ENCODE measurements at regions not wholly inside any gene's neighbourhood (a gene's known extent, or its start where the extent isn't known, plus 50 kb on each side); places are given as distances from the start of the nearest gene placed in this dataset.

DNA sequence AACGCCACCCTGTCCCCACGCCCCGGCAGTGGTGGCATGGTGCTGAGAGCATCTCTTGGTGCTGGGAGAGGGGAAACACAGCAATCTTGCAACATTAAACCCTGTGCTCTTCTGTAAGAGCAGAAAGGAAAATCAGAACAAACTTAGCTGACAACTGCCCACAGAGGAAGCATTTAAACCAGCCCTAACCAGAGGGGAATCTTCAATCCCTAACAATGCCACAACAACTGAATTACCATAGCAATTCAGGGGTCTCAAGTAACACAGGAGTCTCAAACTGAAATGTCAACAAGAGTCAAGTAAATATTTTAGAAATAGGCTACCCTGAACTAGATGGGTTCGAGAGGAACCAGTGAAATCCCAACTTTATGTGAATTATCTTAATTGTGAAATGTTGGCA, 1983.6 kb downstream of the NCAM2 start:
- Histone ChIP-seq H3K27ac (ENCODE audit: low read length) (no peak overlapping the region), H3K4me3 (ENCODE audit: low read depth in 2 of 2, low read length in 2 of 2) (no peak overlapping the region), H3K4me1 (ENCODE audit: control insufficient read depth, insufficient read depth, low read length) (no peaks in the 10 kb centered on the region), H3K9me3 (ENCODE audit: control insufficient read depth, insufficient read depth, low read depth, low read length) (no peaks in the 10 kb centered on the region), H3K27me3 (ENCODE audit: control insufficient read depth, insufficient read depth, low read length) (no peaks in the 10 kb centered on the region), H3K36me3 (ENCODE audit: control insufficient read depth, insufficient read depth, low read length) (no peaks in the 10 kb centered on the region)
- POLR2A ChIA-PET = no interaction called here
- intact Hi-C loops (cut with micrococcal nuclease; ENCODE audit: unreplicated experiment) = no loop called here
- no peak for DNase-seq (ENCODE audit: low read depth, low spot score)
- TF ChIP-seq POLR2AphosphoS5 (IDR thresholded peaks at IDR 0.05; ENCODE audit: low read depth, low read length) (no peak), SIN3A (IDR thresholded peaks at IDR 0.05; ENCODE audit: borderline replicate concordance, insufficient read depth, low read depth, low read length) (no peak), TCF7L2 (IDR thresholded peaks at IDR 0.05; ENCODE audit: low read depth, low read length) (no peak)
- TF ChIP-seq, protein P1, sequence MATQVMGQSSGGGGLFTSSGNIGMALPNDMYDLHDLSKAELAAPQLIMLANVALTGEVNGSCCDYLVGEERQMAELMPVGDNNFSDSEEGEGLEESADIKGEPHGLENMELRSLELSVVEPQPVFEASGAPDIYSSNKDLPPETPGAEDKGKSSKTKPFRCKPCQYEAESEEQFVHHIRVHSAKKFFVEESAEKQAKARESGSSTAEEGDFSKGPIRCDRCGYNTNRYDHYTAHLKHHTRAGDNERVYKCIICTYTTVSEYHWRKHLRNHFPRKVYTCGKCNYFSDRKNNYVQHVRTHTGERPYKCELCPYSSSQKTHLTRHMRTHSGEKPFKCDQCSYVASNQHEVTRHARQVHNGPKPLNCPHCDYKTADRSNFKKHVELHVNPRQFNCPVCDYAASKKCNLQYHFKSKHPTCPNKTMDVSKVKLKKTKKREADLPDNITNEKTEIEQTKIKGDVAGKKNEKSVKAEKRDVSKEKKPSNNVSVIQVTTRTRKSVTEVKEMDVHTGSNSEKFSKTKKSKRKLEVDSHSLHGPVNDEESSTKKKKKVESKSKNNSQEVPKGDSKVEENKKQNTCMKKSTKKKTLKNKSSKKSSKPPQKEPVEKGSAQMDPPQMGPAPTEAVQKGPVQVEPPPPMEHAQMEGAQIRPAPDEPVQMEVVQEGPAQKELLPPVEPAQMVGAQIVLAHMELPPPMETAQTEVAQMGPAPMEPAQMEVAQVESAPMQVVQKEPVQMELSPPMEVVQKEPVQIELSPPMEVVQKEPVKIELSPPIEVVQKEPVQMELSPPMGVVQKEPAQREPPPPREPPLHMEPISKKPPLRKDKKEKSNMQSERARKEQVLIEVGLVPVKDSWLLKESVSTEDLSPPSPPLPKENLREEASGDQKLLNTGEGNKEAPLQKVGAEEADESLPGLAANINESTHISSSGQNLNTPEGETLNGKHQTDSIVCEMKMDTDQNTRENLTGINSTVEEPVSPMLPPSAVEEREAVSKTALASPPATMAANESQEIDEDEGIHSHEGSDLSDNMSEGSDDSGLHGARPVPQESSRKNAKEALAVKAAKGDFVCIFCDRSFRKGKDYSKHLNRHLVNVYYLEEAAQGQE (IDR thresholded peaks at IDR 0.05; ENCODE audit: insufficient read depth in 1 of 2, low read depth in 2 of 2, low read length in 1 of 2) = no peak
- TF ChIP-seq, protein P2, sequence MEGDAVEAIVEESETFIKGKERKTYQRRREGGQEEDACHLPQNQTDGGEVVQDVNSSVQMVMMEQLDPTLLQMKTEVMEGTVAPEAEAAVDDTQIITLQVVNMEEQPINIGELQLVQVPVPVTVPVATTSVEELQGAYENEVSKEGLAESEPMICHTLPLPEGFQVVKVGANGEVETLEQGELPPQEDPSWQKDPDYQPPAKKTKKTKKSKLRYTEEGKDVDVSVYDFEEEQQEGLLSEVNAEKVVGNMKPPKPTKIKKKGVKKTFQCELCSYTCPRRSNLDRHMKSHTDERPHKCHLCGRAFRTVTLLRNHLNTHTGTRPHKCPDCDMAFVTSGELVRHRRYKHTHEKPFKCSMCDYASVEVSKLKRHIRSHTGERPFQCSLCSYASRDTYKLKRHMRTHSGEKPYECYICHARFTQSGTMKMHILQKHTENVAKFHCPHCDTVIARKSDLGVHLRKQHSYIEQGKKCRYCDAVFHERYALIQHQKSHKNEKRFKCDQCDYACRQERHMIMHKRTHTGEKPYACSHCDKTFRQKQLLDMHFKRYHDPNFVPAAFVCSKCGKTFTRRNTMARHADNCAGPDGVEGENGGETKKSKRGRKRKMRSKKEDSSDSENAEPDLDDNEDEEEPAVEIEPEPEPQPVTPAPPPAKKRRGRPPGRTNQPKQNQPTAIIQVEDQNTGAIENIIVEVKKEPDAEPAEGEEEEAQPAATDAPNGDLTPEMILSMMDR (IDR thresholded peaks at IDR 0.05) = no peak
- BruUV-seq (replicated peaks) = no TSS peak
- in situ Hi-C loops (cut with HindIII; ENCODE audit: low pct_unique_long_range_greater_than_20kb, low sequenced_read_pairs) = no loop called here
- CTCF ChIA-PET = no interaction called here
- ATAC-seq = no peak

- H3K4me3 ChIP-seq (ENCODE audit: low read depth in 2 of 2, low read length in 2 of 2) = no peak overlapping the region
- in situ Hi-C loops (cut with HindIII; ENCODE audit: low pct_unique_long_range_greater_than_20kb, low sequenced_read_pairs) = no loop called here
- ATAC-seq (no peak), DNase-seq (ENCODE audit: low read depth, low spot score) (no peak)
- H3K4me1 ChIP-seq (ENCODE audit: control insufficient read depth, insufficient read depth, low read length) = no peaks in the 10 kb centered on the region
- BruUV-seq (replicated peaks) = no TSS peak
- ChIA-PET CTCF (no interaction called here), POLR2A (no interaction called here)
- TF ChIP-seq, protein P1 (IDR thresholded peaks at IDR 0.05; ENCODE audit: insufficient read depth in 1 of 2, low read depth in 2 of 2, low read length in 1 of 2) = no peak
- TF ChIP-seq SIN3A (IDR thresholded peaks at IDR 0.05; ENCODE audit: borderline replicate concordance, insufficient read depth, low read depth, low read length) = no peak
- H3K9me3 ChIP-seq (ENCODE audit: control insufficient read depth, insufficient read depth, low read depth, low read length) = no peaks in the 10 kb centered on the region
- H3K36me3 ChIP-seq (ENCODE audit: control insufficient read depth, insufficient read depth, low read length) = no peaks in the 10 kb centered on the region
- no peaks in the 10 kb centered on the region for H3K27me3 ChIP-seq (ENCODE audit: control insufficient read depth, insufficient read depth, low read length)
- intact Hi-C loops (cut with micrococcal nuclease; ENCODE audit: unreplicated experiment) = no loop called here
- no peak overlapping the region for H3K27ac ChIP-seq (ENCODE audit: low read length)
Observed at GRCh38 chr21:22993144-22993543, 1994.9 kb downstream of the NCAM2 start.

Measured in Panc1 (cell line).